MCF 10A (cell line): ENCODE measurements at regions not wholly inside any gene's neighbourhood (a gene's known extent, or its start where the extent isn't known, plus 50 kb on each side); places are given as distances from the start of the nearest gene placed in this dataset.

Experiments used
- BruUV-seq: library from RNA; stranded (reverse); fragments of 400-500 nt; replicated peaks from 2 replicates; lab custom pipeline; 2021; lab: Mats Ljungman, UMichigan
- CTCF ChIA-PET: fragments of 300-600 bp; sonication (Branson Sonifier 250); formaldehyde crosslinking; extraction: SDS; loops from one replicate; lab custom pipeline; 2021; ENCODE audit warnings: antibody characterized with exemption, inconsistent platforms; lab: Yijun Ruan, JAX
- POLR2A ChIA-PET: fragments of 300-600, 350-650 bp; sonication (Branson Sonifier 250); formaldehyde crosslinking; extraction: SDS; loops from one replicate; lab custom pipeline; 2020; ENCODE audit warnings: antibody characterized with exemption, inconsistent platforms; lab: Yijun Ruan, JAX
- DNase-seq: peaks from one replicate; pipeline ENCODE4 v3.0.0-alpha.2; 2018; ENCODE audit not compliant: unreplicated experiment
- H3K27ac Mint-ChIP-seq: one replicate; pipeline ENCODE4 v1.8.0; 2022; ENCODE audit warnings: mild to moderate bottlenecking, low read depth, mixed read lengths; ENCODE audit not compliant: unreplicated experiment
- H3K27me3 Mint-ChIP-seq: one replicate; pipeline ENCODE4 v1.8.0; 2022; ENCODE audit warnings: mixed read lengths; ENCODE audit not compliant: insufficient read depth, unreplicated experiment
- H3K36me3 Mint-ChIP-seq: one replicate; pipeline ENCODE4 v1.8.0; 2022; ENCODE audit warnings: mild to moderate bottlenecking, moderate library complexity, mixed read lengths; ENCODE audit not compliant: insufficient read depth, unreplicated experiment
- H3K4me1 Mint-ChIP-seq: one replicate; pipeline ENCODE4 v1.8.0; 2022; ENCODE audit warnings: mixed read lengths; ENCODE audit not compliant: insufficient read depth, unreplicated experiment
- H3K4me3 Mint-ChIP-seq: one replicate; pipeline ENCODE4 v1.8.0; 2022; ENCODE audit warnings: mild to moderate bottlenecking, moderate library complexity, mixed read lengths; ENCODE audit not compliant: unreplicated experiment
- H3K9me3 Mint-ChIP-seq: one replicate; pipeline ENCODE4 v1.8.0; 2022; ENCODE audit warnings: mixed read lengths; ENCODE audit not compliant: unreplicated experiment
- intact Hi-C: fragments of 100-400 bp; cut with micrococcal nuclease; formaldehyde crosslinking; loops from 2 replicates; pipeline ENCODE4 v1.14.1; 2022
- TF ChIP-seq, protein P1 (sequence below): fragments of 200-600 bp; IDR thresholded peaks from one replicate; pipeline ENCODE4 v1.8.0; 2022; ENCODE audit warnings: antibody characterized with exemption, mild to moderate bottlenecking; ENCODE audit not compliant: unreplicated experiment

DNA sequence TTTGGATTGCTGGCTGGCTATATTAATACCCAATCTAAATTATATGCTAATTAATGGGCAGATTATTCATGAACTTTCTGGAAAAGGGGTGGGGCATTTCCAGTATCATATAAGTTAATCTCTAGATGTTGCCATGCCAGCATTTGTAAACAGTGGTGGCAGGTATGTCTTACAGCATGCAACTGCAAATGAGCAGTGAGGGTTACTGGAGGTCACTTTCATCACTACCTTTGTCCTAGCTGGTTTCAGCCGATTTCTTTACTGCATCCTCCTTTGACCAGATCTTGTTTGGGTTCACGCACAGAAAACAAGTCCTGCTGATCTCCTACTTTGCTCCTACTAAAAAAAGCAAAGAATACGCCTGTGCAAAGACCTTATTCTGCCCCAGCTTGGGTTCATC is 89.1 kb upstream of the USP47 start:
- intact Hi-C loops = no loop called here
- ChIA-PET POLR2A (interaction anchor here (0.7 to 1.4 kb wide), 4 partner anchors 9 to 40 kb away, joined by 3 to 6 read pairs (median 4); no protein-coding TSS in a partner anchor), CTCF (interaction anchor here (0.5 to 0.7 kb wide), 2 partner anchors 46 to 717 kb away, joined by 3 read pairs; no protein-coding TSS in a partner anchor)
- no peaks in the 10 kb centered on the region for H3K36me3 Mint-ChIP-seq
- no peak for DNase-seq
- H3K4me1 Mint-ChIP-seq = peaks cover 9% of the 10 kb centered on the region
- BruUV-seq = no TSS peak
- no peak overlapping the region for H3K27ac Mint-ChIP-seq
- H3K4me3 Mint-ChIP-seq = no peak overlapping the region
- H3K27me3 Mint-ChIP-seq = no peaks in the 10 kb centered on the region
- TF ChIP-seq, protein P1, sequence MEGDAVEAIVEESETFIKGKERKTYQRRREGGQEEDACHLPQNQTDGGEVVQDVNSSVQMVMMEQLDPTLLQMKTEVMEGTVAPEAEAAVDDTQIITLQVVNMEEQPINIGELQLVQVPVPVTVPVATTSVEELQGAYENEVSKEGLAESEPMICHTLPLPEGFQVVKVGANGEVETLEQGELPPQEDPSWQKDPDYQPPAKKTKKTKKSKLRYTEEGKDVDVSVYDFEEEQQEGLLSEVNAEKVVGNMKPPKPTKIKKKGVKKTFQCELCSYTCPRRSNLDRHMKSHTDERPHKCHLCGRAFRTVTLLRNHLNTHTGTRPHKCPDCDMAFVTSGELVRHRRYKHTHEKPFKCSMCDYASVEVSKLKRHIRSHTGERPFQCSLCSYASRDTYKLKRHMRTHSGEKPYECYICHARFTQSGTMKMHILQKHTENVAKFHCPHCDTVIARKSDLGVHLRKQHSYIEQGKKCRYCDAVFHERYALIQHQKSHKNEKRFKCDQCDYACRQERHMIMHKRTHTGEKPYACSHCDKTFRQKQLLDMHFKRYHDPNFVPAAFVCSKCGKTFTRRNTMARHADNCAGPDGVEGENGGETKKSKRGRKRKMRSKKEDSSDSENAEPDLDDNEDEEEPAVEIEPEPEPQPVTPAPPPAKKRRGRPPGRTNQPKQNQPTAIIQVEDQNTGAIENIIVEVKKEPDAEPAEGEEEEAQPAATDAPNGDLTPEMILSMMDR = no peak
- H3K9me3 Mint-ChIP-seq = peaks cover under 1% of the 10 kb centered on the region

DNA sequence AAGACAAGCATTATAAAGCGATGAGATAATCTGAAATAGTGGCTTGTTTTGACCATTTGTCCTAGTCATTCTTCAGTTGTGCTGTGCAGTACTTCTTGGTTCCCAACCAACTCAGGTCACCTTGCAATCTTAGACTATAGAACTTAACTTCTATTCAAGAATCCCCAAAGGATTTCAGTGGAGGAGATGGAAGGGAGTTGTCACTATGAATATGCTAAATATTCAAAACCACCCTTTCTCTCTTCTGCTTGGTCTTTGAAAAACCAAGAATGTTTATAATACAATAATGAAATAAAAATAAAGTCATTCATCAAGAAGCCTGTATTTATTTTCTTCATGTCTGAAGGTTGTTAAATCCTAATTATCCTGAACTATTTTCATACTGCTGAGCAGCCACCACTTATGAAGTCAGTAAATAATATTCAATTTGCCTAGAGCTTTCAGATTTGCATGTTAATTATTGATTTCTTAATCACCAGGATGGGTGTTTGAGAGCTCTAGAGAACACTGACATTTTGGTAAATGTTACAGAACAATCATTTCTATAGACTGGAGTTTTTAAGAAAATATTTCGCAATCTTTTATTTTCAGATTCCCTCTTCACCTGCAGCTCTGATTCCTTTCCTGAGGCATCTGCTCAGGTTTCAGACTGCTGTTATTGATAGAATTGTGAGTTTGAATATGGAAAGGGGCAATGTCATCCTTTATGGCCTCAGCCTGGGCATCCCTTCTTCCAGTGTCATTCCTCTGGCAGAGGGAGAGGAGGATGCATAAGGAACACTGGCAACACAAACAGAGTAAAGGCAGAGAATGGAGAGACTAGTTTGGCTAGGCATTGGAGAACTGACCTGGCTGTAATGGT is 91.5 kb upstream of the USP47 start:
- TF ChIP-seq, protein P1 = no peak
- BruUV-seq = no TSS peak
- Mint-ChIP-seq H3K4me1 (peaks cover 14% of the 10 kb centered on the region), H3K27ac (no peak overlapping the region), H3K4me3 (no peak overlapping the region), H3K36me3 (no peaks in the 10 kb centered on the region), H3K9me3 (peaks cover 7% of the 10 kb centered on the region), H3K27me3 (no peaks in the 10 kb centered on the region)
- POLR2A ChIA-PET = interaction anchor here (0.6 to 1.0 kb wide), 2 partner anchors 10 to 42 kb away, joined by 3 read pairs; no protein-coding TSS in a partner anchor
- CTCF ChIA-PET = no interaction called here
- intact Hi-C loops = no loop called here
- no peak for DNase-seq

DNA sequence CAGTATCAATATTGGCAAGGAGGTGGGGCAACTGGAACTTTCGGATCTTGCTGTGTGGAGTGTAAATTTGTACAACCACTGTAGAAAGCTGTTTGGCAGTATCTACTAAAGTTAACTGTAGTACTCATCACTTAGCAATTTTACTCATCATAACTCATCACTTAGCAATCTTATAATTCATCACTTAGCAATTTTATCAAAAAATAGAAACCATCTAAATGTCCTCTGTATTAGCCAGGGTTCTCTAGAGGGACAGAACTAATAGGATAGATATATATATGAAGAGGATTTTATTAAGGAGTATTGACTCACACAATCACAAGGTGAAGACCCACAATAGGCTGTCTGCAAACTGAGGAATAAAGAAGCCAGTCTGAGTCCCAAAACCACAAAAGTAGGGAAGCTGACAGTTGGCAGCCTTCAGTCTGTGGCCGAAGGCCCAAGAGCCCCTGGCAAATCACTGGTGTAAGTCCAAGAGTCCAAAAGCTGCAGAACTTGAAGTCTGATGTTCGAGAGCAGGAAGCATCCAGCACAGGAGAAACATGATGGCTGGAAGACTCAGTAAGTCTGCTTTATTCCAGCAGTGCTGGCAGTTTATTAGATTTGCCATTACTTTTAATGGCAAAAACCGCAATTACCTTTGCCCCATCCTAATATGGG is 92.9 kb upstream of the USP47 start:
- Mint-ChIP-seq H3K4me3 (no peak overlapping the region), H3K9me3 (peaks cover 7% of the 10 kb centered on the region), H3K4me1 (peaks cover 14% of the 10 kb centered on the region), H3K36me3 (no peaks in the 10 kb centered on the region), H3K27me3 (no peaks in the 10 kb centered on the region), H3K27ac (no peak overlapping the region)
- BruUV-seq = no TSS peak
- ChIA-PET POLR2A (interaction anchor here (0.6 to 1.0 kb wide), 2 partner anchors 31 to 257 kb away, joined by 3 to 4 read pairs; no protein-coding TSS in a partner anchor), CTCF (no interaction called here)
- DNase-seq = no peak
- TF ChIP-seq, protein P1 = no peak
- intact Hi-C loops = no loop called here

- POLR2A ChIA-PET = no interaction called here
- TF ChIP-seq, protein P1 = no peak
- intact Hi-C loops = no loop called here
- BruUV-seq = no TSS peak
- no peak overlapping the region for H3K4me3 Mint-ChIP-seq
- peaks cover 14% of the 10 kb centered on the region for H3K4me1 Mint-ChIP-seq
- no peaks in the 10 kb centered on the region for H3K27me3 Mint-ChIP-seq
- H3K9me3 Mint-ChIP-seq = peaks cover 7% of the 10 kb centered on the region
- no peak for DNase-seq
- no peaks in the 10 kb centered on the region for H3K36me3 Mint-ChIP-seq
- CTCF ChIA-PET = no interaction called here
- H3K27ac Mint-ChIP-seq = no peak overlapping the region
These were observed 94.2 kb upstream of the USP47 start for GRCh38 chr11:11747570-11747969.
